Stimulated activated CD8-positive, alpha-beta memory T cell treated with anti-CD3 and anti-CD28 coated beads, Interleukin-12 subunit alpha, Interleukin-12 subunit beta, amount 100 ng/mL, for 4 hours (primary cell): ENCODE measurements at regions not wholly inside any gene's neighbourhood (a gene's known extent, or its start where the extent isn't known, plus 50 kb on each side); places are given as distances from the start of the nearest gene placed in this dataset.

Source experiments
- DNase-seq: peaks from one replicate; pipeline ENCODE4 v3.0.0-alpha.2; 2020; ENCODE audit warnings: low read depth

- no peak for DNase-seq
These were observed 1599.0 kb upstream of the LRRTM1 start for GRCh38 chr2:81903534-81903933.

GRCh38 chr2:81901017-81901416 lies 1596.5 kb upstream of the LRRTM1 start:
- no peak for DNase-seq

DNA sequence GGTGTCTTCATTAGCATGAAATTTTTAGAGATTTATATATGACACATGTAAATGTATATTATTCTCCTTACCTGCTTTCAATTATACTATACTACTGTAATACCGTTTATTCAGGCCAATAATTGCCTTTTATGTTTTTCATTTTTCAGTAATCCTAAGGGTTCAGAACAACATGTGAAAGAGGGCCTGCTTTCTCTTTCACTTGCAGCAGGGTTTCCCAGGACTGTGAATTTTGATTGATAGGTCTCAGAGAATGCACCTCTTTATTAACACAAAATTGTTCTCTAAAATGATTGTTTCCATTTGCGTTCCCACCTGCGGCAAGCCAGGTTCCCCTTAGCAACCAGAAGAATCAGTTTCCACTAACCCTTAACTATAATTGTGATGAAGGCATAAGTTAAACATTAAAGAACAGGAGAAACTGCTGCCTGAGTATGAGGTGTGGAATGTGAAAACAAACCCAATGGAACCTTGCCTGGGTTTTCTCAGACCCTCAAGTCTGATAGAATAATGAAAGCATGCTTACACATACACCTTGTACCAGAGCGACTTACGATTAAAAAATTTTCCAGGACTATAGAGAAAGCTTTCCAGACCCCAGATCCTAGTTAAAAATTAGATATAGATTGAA lies 1591.2 kb upstream of the LRRTM1 start:
- no peak for DNase-seq

GRCh38 chr2:81894451-81894990 lies 1590.0 kb upstream of the LRRTM1 start:
- DNase-seq: no peak

GRCh38 chr2:81876624-81877023 lies 1572.1 kb upstream of the LRRTM1 start:
- no peak for DNase-seq

GRCh38 chr2:81872006-81872405 lies 1567.5 kb upstream of the LRRTM1 start:
- no peak for DNase-seq

GRCh38 chr2:81870119-81870518 lies 1565.6 kb upstream of the LRRTM1 start:
- no peak for DNase-seq

- no peak for DNase-seq
These were observed 1554.4 kb upstream of the LRRTM1 start for GRCh38 chr2:81858998-81859397.

DNA sequence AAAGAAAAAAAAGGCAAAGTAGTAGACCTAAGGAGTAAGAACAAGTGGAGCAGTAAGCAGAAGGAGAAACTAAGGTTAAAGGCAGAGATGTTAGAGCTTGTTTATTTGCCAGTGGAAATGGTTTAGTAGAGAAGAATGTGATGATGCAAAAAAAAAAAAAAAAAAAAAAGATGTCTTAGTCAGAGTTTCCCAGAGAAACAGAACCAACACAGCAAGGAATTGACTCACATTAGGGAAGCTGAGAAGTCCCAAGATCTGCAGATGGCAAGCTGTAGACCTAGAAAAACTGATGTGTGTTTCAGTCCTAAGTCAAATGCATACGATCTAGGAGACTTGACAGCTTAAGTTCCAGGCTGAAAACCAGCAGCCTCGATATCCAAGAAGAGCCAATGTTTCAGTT lies 1548.8 kb upstream of the LRRTM1 start:
- no peak for DNase-seq

- DNase-seq: no peak
These were observed 1548.1 kb upstream of the LRRTM1 start for GRCh38 chr2:81852651-81853050.

DNA sequence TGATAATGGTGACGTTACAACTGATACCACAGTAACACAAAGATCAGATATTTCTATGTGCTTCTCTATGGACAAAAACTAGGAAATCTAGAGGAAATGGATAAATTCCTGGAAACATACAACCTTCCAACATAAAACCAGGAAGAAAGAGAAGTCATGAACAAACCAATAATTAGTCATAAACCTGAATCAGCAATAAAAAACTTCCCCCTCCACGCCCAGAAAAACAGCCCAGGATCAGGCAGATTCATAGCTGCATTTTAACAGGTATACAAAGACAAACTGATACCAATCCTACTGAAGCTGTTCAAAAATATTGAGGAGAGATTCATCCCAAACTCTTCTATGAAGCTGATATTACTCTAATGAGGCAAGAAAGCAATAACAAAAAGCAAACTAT lies 1535.2 kb upstream of the LRRTM1 start:
- no peak for DNase-seq

- DNase-seq: no peak
These were observed 1530.9 kb upstream of the LRRTM1 start for GRCh38 chr2:81835321-81836000.

DNA sequence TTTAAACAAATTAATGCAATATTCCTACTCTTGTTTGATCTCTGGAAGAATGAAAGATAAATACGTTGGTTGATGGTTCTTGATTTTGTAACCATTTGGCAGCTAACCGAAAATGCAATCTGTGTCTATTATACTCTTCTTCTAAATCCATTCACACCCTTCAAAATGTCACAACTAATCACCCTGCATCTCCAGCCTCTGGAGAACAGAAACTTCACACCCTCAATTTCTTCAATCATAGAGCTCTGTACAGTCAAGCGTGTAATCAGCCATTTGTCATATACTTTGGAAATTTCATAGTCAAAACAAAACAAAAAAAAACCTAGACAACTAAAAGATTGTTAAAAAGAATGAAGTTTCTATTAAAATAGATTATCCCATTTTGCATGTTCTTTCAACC lies 1482.3 kb upstream of the LRRTM1 start:
- no peak for DNase-seq

GRCh38 chr2:81767187-81767912 lies 1462.8 kb upstream of the LRRTM1 start:
- DNase-seq: no peak

DNA sequence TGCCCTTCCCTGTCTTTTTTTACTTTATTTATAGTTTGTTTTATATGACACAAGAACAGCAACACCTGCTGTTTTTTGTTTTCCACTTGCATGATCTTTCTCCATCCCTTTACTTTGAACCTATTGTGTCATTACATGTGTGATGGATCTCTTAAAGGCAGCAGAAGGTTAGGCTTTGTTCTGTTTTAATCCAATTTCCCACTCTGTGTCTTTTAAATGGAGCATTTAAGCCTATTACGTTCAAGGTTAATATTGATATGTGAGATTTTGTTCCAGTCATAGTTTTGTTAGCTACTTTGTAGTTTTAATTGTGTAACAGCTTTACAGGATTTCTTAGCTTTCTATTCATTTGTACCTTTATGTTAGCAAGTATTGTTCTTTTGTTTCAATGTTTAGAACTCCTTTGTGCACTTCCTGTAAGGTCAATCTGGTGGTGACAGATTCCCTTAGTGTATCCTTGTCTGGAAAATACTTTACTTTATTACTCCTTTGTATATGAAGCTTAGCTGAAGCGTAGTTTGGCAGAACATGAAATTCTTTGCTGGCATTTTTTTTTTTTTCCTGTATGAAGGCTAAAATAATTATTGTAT lies 1443.0 kb upstream of the LRRTM1 start:
- no peak for DNase-seq

GRCh38 chr2:81739966-81740365 lies 1435.4 kb upstream of the LRRTM1 start:
- DNase-seq: no peak

GRCh38 chr2:81734981-81735380 lies 1430.4 kb upstream of the LRRTM1 start:
- no peak for DNase-seq

DNA sequence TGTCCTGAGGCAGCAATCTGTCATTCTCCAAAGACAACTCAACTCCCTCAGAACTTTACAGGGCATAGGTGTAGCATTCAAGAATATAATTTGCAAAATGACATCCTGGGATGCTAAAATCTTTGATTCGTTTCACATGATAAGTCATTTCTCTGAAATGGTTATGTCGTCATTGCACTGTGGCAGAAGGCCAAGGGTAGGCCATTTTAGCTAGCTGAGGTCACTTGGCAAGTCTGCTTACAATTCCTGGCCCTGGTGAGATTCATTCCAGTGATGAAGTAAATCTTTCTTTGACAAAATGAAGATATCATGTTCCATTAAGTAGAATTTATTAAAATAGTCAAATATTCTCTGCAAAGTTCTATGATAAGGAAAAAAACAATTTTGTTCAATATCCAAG lies 1410.3 kb upstream of the LRRTM1 start:
- DNase-seq: no peak

GRCh38 chr2:81706856-81707255 lies 1402.3 kb upstream of the LRRTM1 start:
- DNase-seq: no peak

DNA sequence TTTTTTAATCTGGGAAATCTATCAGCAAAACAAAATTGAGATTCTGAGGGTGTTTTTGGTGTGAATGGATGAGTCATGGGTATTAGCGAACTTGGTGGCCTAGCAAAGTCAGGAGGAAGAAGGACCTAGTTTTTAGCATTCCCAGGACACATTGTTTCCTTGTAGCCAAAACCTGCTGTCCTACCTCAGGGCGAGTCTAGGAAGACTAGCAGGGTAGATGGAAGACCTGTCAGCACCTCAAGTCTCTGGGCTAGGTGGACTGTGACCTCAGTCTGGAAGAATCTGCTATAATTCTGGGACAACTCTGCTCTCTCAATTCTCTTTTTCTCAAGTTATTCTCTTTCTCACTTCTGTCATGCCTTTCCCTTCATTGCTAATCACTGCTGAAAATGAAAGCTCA lies 1399.3 kb upstream of the LRRTM1 start:
- no peak for DNase-seq

DNA sequence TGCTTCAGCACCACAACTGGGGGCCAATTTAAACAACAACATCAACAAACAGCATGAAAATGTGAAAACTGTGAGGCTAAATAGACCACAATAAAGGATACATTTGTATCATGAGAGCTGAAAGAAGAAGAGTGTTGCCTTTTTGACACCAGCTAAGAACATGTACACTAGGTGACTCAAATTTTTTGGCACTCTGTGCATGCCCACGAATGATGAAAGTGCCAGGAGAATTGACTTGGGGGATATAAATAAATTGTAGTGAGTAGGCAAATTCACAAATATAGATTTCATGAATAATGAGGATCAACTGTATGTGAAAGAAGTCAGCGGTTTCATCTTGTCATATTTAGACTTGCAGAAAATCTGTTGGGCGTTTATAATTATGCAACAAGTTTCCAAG lies 1388.0 kb upstream of the LRRTM1 start:
- no peak for DNase-seq

- no peak for DNase-seq
These were observed 1371.1 kb upstream of the LRRTM1 start for GRCh38 chr2:81675641-81676040.

DNA sequence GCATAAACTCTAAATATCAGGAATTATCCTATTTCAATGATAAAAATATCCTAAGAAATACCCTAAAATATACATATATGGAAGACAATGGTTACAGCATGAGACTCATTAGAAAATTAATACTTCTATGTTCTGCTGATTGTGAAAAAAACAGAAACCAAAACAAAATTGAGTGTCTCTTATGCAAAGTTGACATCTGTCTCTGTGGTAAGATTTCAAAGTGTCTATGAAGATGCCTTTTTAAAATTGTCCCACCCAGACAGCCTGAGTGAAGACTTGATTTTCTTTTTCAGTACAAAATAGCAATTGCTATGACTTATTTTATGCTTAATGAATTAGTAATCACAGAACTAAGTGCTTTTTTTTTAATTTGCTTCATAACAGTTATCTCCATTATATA lies 1368.4 kb upstream of the LRRTM1 start:
- DNase-seq: no peak
